ENCODE measurements at regions not wholly inside any gene's neighbourhood (a gene's known extent, or its start where the extent isn't known, plus 50 kb on each side); places are given as distances from the start of the nearest gene placed in this dataset.

GRCh38 chr6:22708469-22708868, 139.1 kb downstream of the HDGFL1 start:
- no peak for DNase-seq
- H3K36me3 ChIP-seq, result no peaks in the 10 kb centered on the region
- H3K27me3 ChIP-seq (ENCODE audit: insufficient read depth, low read depth, severe bottlenecking), result no peaks in the 10 kb centered on the region
- H3K4me3 ChIP-seq (ENCODE audit: low read depth, low read length), result no peak overlapping the region
- H3K27ac ChIP-seq, result no peak overlapping the region
- no peaks in the 10 kb centered on the region for H3K9me3 ChIP-seq (ENCODE audit: severe bottlenecking)
- TF ChIP-seq, protein P1, sequence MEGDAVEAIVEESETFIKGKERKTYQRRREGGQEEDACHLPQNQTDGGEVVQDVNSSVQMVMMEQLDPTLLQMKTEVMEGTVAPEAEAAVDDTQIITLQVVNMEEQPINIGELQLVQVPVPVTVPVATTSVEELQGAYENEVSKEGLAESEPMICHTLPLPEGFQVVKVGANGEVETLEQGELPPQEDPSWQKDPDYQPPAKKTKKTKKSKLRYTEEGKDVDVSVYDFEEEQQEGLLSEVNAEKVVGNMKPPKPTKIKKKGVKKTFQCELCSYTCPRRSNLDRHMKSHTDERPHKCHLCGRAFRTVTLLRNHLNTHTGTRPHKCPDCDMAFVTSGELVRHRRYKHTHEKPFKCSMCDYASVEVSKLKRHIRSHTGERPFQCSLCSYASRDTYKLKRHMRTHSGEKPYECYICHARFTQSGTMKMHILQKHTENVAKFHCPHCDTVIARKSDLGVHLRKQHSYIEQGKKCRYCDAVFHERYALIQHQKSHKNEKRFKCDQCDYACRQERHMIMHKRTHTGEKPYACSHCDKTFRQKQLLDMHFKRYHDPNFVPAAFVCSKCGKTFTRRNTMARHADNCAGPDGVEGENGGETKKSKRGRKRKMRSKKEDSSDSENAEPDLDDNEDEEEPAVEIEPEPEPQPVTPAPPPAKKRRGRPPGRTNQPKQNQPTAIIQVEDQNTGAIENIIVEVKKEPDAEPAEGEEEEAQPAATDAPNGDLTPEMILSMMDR (IDR thresholded peaks at IDR 0.05; ENCODE audit: low read depth, low read length), result no peak

DNA sequence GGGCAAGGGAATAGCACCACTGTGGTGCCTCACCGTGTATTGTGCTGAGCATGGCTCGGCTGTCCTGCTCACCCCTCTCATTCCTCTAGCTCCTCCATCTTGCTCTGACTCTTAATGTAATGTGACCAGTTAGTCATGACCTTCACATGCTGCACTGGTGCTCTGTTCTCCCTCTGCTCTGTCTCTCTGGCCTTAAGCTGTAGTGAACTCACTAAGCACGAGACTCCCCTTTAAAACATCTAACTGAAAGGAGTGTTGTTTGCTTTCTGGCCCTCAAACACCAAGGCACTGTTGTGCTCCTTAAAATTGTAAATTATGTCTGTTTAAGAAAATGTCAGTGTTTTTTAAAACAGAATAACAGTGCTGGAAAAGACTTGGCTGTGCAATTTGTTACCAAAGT, 140.4 kb downstream of the HDGFL1 start:
- TF ChIP-seq, protein P1 (IDR thresholded peaks at IDR 0.05; ENCODE audit: low read depth, low read length), result no peak
- Histone ChIP-seq H3K27me3 (ENCODE audit: insufficient read depth, low read depth, severe bottlenecking) (no peaks in the 10 kb centered on the region), H3K27ac (no peak overlapping the region), H3K36me3 (no peaks in the 10 kb centered on the region), H3K4me3 (ENCODE audit: low read depth, low read length) (no peak overlapping the region), H3K9me3 (ENCODE audit: severe bottlenecking) (no peaks in the 10 kb centered on the region)
- no peak for DNase-seq

DNA sequence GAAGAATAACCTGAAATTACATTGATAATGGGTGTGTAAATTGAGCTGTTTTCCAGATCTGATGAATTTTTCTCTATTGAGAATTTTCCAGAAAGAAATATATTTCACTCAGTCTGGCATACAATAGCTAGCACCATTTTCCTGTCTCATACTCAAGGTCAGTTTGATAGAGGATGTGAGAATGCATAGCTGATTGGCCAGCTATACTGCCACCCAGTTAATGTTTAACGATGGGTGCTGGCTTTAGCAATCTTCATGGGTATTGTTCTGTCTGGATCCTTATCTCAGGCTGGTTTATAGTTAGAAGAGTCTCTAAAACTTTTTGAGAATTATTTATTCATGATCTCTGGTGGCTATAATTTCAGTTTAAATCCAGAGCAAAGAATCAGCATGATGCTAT, 147.4 kb downstream of the HDGFL1 start:
- no peak overlapping the region for H3K4me3 ChIP-seq (ENCODE audit: low read depth, low read length)
- H3K27ac ChIP-seq, result no peak overlapping the region
- no peaks in the 10 kb centered on the region for H3K27me3 ChIP-seq (ENCODE audit: insufficient read depth, low read depth, severe bottlenecking)
- H3K9me3 ChIP-seq (ENCODE audit: severe bottlenecking), result no peaks in the 10 kb centered on the region
- TF ChIP-seq, protein P1 (IDR thresholded peaks at IDR 0.05; ENCODE audit: low read depth, low read length), result no peak
- no peak for DNase-seq
- no peaks in the 10 kb centered on the region for H3K36me3 ChIP-seq

- no peak for DNase-seq
- TF ChIP-seq, protein P1 (IDR thresholded peaks at IDR 0.05; ENCODE audit: low read depth, low read length), result no peak
- H3K27me3 ChIP-seq (ENCODE audit: insufficient read depth, low read depth, severe bottlenecking), result no peaks in the 10 kb centered on the region
- H3K9me3 ChIP-seq (ENCODE audit: severe bottlenecking), result peaks cover 11% of the 10 kb centered on the region
- H3K27ac ChIP-seq, result no peak overlapping the region
- no peaks in the 10 kb centered on the region for H3K36me3 ChIP-seq
- H3K4me3 ChIP-seq (ENCODE audit: low read depth, low read length), result no peak overlapping the region
Observed at GRCh38 chr6:22717915-22718314, 148.5 kb downstream of the HDGFL1 start.

GRCh38 chr6:22722913-22723312, 153.5 kb downstream of the HDGFL1 start:
- Histone ChIP-seq H3K27me3 (ENCODE audit: insufficient read depth, low read depth, severe bottlenecking) (no peaks in the 10 kb centered on the region), H3K27ac (no peak overlapping the region), H3K9me3 (ENCODE audit: severe bottlenecking) (peaks cover 15% of the 10 kb centered on the region), H3K4me3 (ENCODE audit: low read depth, low read length) (no peak overlapping the region), H3K36me3 (no peaks in the 10 kb centered on the region)
- no peak for DNase-seq
- TF ChIP-seq, protein P1 (IDR thresholded peaks at IDR 0.05; ENCODE audit: low read depth, low read length), result no peak

DNA sequence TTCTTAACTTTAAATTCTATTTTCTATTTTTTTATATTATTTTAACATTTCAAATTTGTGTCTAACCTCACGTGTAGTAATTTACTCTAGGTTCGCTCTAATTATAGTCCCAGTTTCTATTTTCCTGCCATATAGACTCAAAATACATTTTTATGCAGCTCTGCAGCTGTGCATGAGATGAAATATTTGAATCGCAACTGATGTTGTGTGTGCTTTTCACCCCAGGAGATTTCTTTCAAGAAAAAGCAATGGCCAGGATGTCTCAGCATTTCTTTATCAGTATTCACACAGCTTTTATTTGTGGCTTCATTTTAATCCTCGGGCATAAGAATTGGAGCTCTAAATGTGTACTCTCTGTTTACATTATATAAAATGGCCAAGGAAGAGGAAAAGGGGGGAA, 157.6 kb downstream of the HDGFL1 start:
- H3K4me3 ChIP-seq (ENCODE audit: low read depth, low read length), result no peak overlapping the region
- H3K27me3 ChIP-seq (ENCODE audit: insufficient read depth, low read depth, severe bottlenecking), result no peaks in the 10 kb centered on the region
- peaks cover 13% of the 10 kb centered on the region for H3K9me3 ChIP-seq (ENCODE audit: severe bottlenecking)
- no peak overlapping the region for H3K27ac ChIP-seq
- no peak for DNase-seq
- H3K36me3 ChIP-seq, result no peaks in the 10 kb centered on the region
- TF ChIP-seq, protein P1 (IDR thresholded peaks at IDR 0.05; ENCODE audit: low read depth, low read length), result no peak
